ENCODE measurements at regions not wholly inside any gene's neighbourhood (a gene's known extent, or its start where the extent isn't known, plus 50 kb on each side); places are given as distances from the start of the nearest gene placed in this dataset.

DNA sequence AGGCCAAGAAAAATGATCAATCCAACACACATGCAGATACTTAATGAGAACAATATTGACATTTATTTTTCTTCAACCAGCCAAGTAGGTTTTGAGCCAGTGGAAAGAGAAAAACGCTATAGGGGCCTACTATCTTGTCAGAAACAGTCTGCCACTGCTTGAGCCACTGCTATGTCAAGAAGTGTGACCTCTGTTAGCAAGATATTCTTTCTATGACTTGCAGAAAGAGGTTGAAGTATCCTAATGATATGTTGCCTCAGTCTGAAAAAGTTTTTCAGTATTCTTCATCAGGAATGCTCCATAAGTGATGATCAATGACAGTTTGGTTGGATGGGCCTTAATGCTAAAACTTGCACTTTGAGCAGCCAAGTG, 328.4 kb upstream of the KCND2 start:
- TF ChIP-seq, protein P1, sequence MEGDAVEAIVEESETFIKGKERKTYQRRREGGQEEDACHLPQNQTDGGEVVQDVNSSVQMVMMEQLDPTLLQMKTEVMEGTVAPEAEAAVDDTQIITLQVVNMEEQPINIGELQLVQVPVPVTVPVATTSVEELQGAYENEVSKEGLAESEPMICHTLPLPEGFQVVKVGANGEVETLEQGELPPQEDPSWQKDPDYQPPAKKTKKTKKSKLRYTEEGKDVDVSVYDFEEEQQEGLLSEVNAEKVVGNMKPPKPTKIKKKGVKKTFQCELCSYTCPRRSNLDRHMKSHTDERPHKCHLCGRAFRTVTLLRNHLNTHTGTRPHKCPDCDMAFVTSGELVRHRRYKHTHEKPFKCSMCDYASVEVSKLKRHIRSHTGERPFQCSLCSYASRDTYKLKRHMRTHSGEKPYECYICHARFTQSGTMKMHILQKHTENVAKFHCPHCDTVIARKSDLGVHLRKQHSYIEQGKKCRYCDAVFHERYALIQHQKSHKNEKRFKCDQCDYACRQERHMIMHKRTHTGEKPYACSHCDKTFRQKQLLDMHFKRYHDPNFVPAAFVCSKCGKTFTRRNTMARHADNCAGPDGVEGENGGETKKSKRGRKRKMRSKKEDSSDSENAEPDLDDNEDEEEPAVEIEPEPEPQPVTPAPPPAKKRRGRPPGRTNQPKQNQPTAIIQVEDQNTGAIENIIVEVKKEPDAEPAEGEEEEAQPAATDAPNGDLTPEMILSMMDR (IDR thresholded peaks at IDR 0.05; ENCODE audit: borderline replicate concordance, extremely low read depth, low read length, poor library complexity, severe bottlenecking): no peak
- TF ChIP-seq EZH2 (IDR thresholded peaks at IDR 0.05; ENCODE audit: borderline replicate concordance, low read depth, low read length, severe bottlenecking): no peak

All from DND-41 (cell line).